HG02588 (cell line): ENCODE measurements at regions not wholly inside any gene's neighbourhood (a gene's known extent, or its start where the extent isn't known, plus 50 kb on each side); places are given as distances from the start of the nearest gene placed in this dataset.
"Not testable (repeated sequence)": the region's sequence is repeated elsewhere in the genome, so short reads cannot be mapped to it uniquely, and the experiment has no call there.

Source experiments
- ATAC-seq: cut with Tn5 transposase; IDR thresholded peaks from one replicate; pipeline ENCODE4 v1.9.1; 2021; ENCODE audit warnings: mild to moderate bottlenecking, moderate library complexity; ENCODE audit not compliant: unreplicated experiment

- peak; percentile 74 for ATAC-seq
Observed at GRCh38 chr4:14152834-14153519, 525.5 kb upstream of the BOD1L1 start.

DNA sequence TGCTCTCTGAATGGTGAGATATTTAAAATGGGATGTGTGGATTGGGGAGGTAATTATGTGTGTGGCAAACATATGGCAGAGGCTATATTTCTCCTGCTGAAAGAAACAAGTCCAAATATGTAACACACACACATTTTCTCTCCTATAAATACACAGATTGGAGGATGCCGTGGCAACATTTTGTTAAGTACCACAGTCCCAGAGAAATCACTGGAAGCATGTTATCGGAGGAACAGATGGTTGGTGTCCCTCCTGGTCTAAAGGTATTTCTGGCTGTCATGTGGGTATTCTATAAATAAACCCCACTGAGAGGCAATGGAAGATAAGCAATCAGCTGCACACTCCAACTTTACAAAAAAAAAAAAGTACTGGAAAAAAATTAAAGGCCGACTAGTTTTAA is 528.3 kb upstream of the BOD1L1 start:
- no peak for ATAC-seq

DNA sequence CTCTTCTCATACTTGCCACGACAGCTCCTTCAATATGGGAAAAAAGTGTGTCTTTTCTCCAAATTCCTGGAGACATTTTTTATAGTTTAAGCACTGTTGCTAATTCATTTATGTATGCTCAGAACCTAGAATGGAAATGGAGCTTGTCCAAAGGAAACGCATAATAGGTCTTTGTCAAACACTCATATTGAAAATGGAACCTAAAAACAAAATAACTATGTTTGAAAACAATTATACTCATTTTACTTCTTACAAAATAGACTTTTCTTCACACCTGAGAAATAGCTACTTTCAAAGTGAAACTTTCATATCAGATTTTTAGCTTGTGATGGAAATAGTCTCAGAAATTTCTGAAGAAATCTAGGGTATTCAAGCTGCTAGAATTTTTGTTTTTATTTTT is 529.7 kb upstream of the BOD1L1 start:
- ATAC-seq = peak; percentile 43

DNA sequence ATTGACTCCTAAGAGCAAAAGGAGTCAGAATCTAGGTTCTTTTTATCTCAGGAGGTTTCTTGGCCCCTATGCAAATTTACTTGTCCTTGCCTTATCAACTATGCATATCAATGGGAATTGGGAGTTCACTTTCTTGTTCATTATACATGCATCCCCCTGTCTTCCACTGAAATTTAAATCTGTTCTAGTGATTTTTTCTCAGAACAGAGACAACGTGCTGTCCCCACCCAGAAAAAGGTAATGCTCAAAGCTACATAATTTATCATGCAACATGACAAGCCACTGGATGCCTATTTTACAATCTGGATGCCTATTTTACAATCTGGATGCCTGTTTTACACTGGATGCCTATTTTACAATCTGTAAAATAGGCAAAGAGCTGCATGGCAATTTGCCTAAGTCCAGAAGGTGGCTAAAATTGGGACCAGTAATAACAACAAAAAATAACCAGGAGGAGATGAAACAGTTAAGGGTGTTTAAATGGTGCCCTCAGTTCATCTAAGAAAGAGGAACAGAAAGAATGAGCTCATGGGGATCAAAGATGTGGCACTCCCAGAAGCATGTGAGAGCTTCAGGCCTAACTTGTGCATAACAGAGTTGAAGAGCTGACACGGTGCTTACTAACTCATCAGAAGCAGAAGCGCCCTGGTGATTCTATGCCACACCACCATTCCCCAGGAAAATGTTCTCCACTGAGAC is 537.8 kb upstream of the BOD1L1 start:
- peak; percentile 100 for ATAC-seq

DNA sequence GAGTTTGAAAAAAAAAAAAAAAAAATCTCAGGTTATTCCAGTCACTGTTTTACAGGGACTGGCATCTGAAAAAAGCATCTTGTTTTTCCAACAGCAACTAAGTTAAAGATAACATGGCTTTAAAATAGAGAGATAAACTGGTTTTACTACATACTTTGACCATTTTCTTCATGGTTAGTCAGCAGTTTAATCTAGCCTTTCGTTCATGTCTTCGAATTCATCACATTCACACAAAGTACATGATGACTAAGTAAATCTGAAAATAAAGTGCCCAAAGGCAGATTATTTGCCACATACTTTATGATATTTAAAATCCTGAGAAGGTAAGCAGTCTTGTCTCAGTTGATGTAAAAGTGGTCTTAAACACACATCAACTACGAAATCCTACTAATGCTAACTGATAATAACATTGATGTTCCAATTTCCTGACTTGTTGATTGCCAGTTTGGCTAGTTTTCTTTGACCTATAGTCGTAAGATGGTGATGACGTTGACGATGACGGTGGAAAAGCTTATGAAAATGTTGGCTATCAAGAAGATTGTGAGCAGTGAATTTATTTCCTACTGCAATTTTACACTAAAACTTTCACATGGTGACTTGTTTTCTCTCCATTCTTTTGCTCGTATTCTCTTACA is 540.5 kb upstream of the BOD1L1 start:
- ATAC-seq = no peak

- ATAC-seq = peak; percentile 45
Observed at GRCh38 chr4:14168919-14169318, 541.4 kb upstream of the BOD1L1 start.

- no peak for ATAC-seq
Observed at GRCh38 chr4:14169460-14169859, 541.9 kb upstream of the BOD1L1 start.

GRCh38 chr4:14169940-14170339 is 542.4 kb upstream of the BOD1L1 start:
- ATAC-seq = not testable (repeated sequence)

- ATAC-seq = no peak
Observed at GRCh38 chr4:14176613-14177012, 549.1 kb upstream of the BOD1L1 start.

DNA sequence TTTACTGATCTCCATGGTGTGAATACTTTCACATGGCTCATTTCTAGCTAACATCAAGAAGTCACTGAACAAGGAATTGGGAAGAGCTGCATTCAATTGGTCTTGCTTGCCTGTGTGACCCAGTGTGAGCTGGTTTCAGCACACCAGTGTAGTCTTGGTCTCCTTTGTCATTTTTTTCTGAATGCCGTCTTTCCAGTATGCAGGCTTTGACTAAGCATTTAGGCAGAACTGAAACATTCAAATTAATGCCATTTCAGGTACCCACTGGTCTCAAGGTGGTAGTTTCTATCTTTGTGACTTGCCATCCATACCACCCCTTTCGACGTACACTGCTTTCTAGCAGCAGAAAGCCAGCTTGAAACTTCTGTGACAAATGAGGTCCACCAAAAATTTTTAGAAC is 550.5 kb upstream of the BOD1L1 start:
- ATAC-seq = peak; percentile 91

DNA sequence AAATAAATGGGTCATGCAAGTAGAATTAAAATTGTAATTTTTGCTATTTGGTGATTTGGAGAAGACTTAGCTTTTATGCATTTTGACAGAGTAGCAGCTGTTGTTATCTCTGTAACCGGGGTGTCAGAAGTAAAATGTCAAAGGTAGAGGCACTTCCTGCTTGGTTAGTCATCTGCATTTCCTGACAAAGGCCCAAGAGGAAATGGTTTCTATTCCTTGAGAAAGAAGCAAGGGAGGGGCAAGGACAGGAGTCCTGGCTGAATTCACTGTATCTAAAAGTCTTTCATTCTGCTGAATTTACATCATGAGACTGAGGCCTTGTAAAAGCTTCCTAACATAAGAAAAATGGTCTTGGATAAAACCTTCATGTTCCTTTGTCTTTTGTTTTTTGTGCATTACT is 550.9 kb upstream of the BOD1L1 start:
- peak; percentile 60 for ATAC-seq

GRCh38 chr4:14180166-14180565 is 552.6 kb upstream of the BOD1L1 start:
- no peak for ATAC-seq

DNA sequence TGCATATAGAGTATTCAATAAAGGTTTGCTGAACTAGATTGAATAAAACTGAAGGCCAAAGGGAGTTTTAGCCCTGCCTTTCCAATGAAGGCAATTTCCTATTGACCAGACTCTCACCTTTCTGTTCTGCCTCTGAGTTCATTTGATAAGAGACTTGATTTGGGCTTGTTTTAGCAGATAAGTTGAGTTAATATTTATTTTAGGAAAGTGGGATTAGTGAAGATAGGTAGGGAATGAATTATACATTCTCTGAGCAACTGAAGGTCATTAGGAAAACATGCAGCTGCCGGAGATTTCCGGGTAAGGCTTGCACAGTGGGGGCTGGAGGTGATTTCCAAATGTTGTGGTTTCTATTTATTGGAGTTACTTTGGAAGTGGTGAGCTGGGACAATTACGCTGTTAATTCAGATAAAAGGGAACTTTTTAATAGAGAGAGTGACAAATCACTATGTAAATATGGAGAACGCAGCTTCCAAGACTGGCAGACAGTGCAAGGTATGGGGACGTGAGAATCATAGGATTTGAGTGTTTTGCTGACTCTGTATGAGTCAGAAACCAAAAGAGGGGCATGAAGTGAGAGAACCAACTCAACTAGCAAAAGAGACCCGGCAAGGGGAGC is 553.6 kb upstream of the BOD1L1 start:
- ATAC-seq = no peak

DNA sequence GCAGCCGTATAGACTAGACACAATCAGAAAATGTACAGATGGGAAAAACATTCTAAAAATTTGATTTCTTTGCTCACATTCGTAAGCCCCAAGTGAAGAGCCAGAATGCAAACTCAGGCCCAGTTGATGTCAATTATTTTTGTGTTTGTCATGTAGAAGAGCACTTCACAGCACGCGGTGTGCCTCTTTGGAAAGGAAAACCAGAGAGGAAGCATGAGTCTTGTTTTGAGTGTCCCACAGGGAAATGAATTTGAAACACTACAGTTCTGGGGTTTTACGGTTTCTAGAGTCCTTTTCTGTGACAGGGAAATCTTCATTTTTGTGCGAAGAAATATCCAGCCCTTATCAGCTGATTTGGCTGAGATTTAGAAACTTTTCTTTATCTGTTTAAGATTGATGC is 554.6 kb upstream of the BOD1L1 start:
- ATAC-seq = no peak

GRCh38 chr4:14184265-14184664 is 556.7 kb upstream of the BOD1L1 start:
- ATAC-seq = no peak

DNA sequence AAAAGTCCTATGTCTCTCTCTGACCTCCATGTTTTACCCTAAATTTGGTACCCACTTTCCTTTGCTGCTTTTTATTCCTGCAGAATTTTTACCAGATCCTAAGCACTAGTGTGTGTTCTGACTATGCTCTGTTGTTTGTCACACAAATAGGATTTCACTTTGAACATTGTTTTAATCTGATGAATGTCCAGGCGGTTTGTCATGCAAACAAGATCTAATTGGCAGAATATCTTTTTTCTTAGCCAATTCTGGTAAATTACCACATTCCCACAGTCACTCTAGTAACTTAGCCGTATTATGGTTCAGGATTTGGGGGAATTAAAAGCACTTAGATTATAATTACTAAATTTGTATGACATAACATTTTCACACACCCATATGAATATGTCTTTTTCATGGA is 557.2 kb upstream of the BOD1L1 start:
- ATAC-seq = no peak

GRCh38 chr4:14188214-14188613 is 560.7 kb upstream of the BOD1L1 start:
- ATAC-seq = no peak

GRCh38 chr4:14193601-14194000 is 566.1 kb upstream of the BOD1L1 start:
- ATAC-seq = no peak

- ATAC-seq = no peak
Observed at GRCh38 chr4:14196131-14196530, 568.6 kb upstream of the BOD1L1 start.

- no peak for ATAC-seq
Observed at GRCh38 chr4:14215116-14215770, 587.7 kb upstream of the BOD1L1 start.

DNA sequence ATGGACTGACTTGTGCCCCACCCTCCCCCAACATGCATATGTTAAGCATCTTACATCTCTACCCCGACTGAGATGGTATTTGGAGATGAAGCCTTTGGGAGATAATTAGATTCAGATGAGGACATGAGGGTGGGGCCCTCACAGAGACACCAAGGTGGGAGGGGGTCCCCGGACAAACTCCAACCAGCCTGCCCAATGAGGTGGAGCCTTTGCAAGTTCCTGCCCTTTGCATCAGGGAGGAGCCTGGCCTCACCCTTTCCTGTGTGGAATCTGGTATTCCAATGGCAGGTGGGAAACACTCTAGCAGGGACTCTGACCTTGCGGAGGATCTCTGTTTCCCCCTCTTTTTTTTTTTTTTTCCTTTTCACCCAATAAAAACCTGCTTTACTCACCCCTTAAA is 589.9 kb upstream of the BOD1L1 start:
- ATAC-seq = no peak
